Activated CD8-positive, alpha-beta T cell treated with anti-CD3 and anti-CD28 coated beads, Interleukin-2, amount 10 ng/mL, durations not matched to agents 7 days and 5 days (primary cell): ENCODE measurements at regions not wholly inside any gene's neighbourhood (a gene's known extent, or its start where the extent isn't known, plus 50 kb on each side); places are given as distances from the start of the nearest gene placed in this dataset.
"Not testable (repeated sequence)": the region's sequence is repeated elsewhere in the genome, so short reads cannot be mapped to it uniquely, and the experiment has no call there.

Experiments used
- ATAC-seq: fragments of 150-1000 bp; cut with Tn5 transposase; one replicate; pipeline ENCODE4 v1.10.0; 2021; ENCODE audit warnings: moderate library complexity
- CTCF ChIA-PET: fragments of 350-600 bp; sonication (Branson Sonifier 250); formaldehyde crosslinking; loops from one replicate; lab custom pipeline; 2021; ENCODE audit warnings: antibody characterized with exemption; lab: Charles Lee
- POLR2A ChIA-PET: fragments of 350-600 bp; sonication (Branson Sonifier 250); formaldehyde crosslinking; loops from one replicate; lab custom pipeline; 2021; ENCODE audit warnings: antibody characterized with exemption; lab: Charles Lee
- DNase-seq: peaks from one replicate; pipeline ENCODE4 v3.0.0-alpha.2; 2020
- H3K27ac Mint-ChIP-seq: one replicate; pipeline ENCODE4 v1.8.0; 2021; ENCODE audit warnings: mild to moderate bottlenecking, mixed read lengths
- H3K27me3 Mint-ChIP-seq: one replicate; pipeline ENCODE4 v1.8.0; 2021; ENCODE audit warnings: low read depth, mixed read lengths
- H3K36me3 Mint-ChIP-seq: one replicate; pipeline ENCODE4 v1.8.0; 2021; ENCODE audit warnings: low read depth, mixed read lengths
- H3K4me1 Mint-ChIP-seq: one replicate; pipeline ENCODE4 v1.8.0; 2021; ENCODE audit warnings: low read depth, mixed read lengths
- H3K4me3 Mint-ChIP-seq: one replicate; pipeline ENCODE4 v1.8.0; 2021; ENCODE audit warnings: mild to moderate bottlenecking, mixed read lengths
- H3K9me3 Mint-ChIP-seq: one replicate; pipeline ENCODE4 v1.8.0; 2022; ENCODE audit warnings: mixed read lengths; ENCODE audit not compliant: insufficient read depth

DNA sequence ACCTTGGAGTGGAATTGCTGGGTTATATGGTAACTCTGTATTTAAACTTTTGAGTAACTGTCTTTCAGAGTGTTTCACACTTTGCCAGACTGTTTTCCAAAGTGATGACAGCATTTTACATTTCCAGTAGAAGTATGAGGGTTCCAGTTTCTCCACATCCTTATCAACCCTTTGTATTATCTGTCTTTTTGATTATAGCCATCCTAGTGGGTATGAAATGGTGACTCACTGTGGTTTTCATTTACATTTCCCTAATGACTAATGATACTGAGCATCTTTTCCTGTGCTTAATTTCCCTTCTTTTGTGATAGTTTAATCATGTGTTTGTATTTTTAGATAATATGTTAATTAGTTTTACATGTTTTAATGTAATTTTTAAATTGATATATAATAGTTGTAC lies 138.1 kb upstream of the DAZL start:
- Mint-ChIP-seq H3K27me3 (no peaks in the 10 kb centered on the region), H3K9me3 (peaks cover 7% of the 10 kb centered on the region), H3K36me3 (no peaks in the 10 kb centered on the region), H3K27ac (no peak overlapping the region), H3K4me3 (no peak overlapping the region), H3K4me1 (no peaks in the 10 kb centered on the region)
- ATAC-seq (no peak), DNase-seq (no peak)
- ChIA-PET CTCF (no interaction called here), POLR2A (no interaction called here)

DNA sequence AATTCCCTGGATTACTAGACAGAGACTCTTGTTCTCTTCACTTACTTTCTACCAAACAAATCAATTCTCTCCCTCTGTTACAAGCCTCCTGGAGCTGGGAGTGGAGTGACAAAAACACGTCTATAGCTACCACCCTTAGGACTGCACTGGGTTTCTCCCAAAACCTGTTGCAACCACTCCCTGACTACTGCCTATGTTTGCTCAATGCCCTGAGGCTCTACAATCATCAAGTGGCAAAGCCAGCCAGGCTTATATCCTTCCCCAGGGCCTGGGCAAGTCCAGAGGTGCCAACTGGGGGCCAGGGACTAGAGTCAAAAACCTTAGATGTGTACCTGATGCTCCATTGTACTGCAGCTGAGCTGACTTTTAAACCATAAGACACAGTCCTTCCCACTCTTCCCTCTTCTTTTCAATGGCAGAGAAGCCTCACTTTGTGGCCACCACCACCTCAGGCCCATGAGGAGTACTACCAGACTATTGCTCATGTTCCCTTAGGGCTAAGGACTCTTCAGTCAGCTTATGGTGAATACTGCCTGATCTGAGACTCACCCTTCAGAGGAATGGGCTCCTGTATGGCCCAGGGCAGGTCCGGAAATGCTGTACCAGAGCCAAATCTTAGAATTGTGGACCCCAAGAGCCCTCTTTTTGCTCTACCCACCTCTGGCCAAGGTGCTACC lies 125.4 kb upstream of the PLCL2 start:
- ChIA-PET CTCF (no interaction called here), POLR2A (no interaction called here)
- no peak for DNase-seq
- Mint-ChIP-seq H3K27me3 (peaks cover 2% of the 10 kb centered on the region), H3K36me3 (no peaks in the 10 kb centered on the region), H3K9me3 (no peaks in the 10 kb centered on the region), H3K27ac (no peak overlapping the region), H3K4me1 (peaks cover 4% of the 10 kb centered on the region), H3K4me3 (no peak overlapping the region)
- ATAC-seq, result no peak

DNA sequence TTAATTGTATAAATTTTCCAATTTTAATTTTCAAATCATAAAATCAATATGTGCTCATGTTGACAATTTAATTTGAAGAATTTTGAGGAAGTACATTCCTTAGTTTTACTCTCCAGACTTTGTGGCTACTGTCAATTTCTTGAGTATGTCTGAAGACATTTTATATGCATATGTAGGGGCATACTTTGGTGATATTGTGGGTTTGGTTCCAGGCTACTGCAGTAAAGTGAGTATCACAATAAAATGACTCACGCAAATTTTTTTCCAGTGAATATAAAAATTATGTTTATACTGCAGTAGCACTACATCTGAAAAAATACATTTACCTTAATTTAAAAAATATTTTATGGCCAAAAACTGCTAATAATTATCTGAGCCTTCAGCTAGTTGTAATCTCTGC lies 123.2 kb upstream of the PLCL2 start:
- Mint-ChIP-seq H3K4me3 (no peak overlapping the region), H3K4me1 (peaks cover 4% of the 10 kb centered on the region), H3K27ac (no peak overlapping the region), H3K27me3 (no peaks in the 10 kb centered on the region), H3K9me3 (no peaks in the 10 kb centered on the region), H3K36me3 (no peaks in the 10 kb centered on the region)
- ChIA-PET CTCF (no interaction called here), POLR2A (no interaction called here)
- no peak for DNase-seq
- ATAC-seq, result no peak

GRCh38 chr3:16765661-16766060 lies 119.1 kb upstream of the PLCL2 start:
- no peak for ATAC-seq
- ChIA-PET POLR2A (no interaction called here), CTCF (no interaction called here)
- H3K4me3 Mint-ChIP-seq, result no peak overlapping the region
- no peaks in the 10 kb centered on the region for H3K36me3 Mint-ChIP-seq
- no peak overlapping the region for H3K27ac Mint-ChIP-seq
- H3K27me3 Mint-ChIP-seq, result no peaks in the 10 kb centered on the region
- no peaks in the 10 kb centered on the region for H3K4me1 Mint-ChIP-seq
- DNase-seq, result no peak
- no peaks in the 10 kb centered on the region for H3K9me3 Mint-ChIP-seq

- Mint-ChIP-seq H3K27ac (no peak overlapping the region), H3K4me3 (no peak overlapping the region), H3K4me1 (no peaks in the 10 kb centered on the region), H3K36me3 (no peaks in the 10 kb centered on the region), H3K9me3 (no peaks in the 10 kb centered on the region), H3K27me3 (no peaks in the 10 kb centered on the region)
- ChIA-PET POLR2A (no interaction called here), CTCF (no interaction called here)
- DNase-seq (no peak), ATAC-seq (no peak)
These were observed 117.7 kb upstream of the PLCL2 start for GRCh38 chr3:16767006-16767405.

DNA sequence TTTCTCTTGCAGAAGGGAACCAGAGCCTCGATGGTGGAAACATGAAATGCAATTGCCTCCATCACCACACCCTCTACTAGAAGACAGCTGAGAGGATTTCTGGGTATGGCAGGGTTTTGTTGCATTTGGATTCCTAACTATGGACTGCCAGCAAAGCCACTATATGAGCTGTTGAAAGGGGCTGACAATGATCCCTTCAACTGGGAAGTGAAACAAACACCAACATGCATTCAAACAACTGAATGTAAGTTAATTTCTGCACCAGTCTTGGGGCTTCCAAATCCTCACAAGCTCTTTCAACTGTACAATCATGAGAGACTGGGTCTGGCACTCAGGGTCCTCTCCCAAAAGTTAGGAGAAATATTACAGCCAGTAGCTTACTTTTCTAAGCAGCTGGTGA lies 116.7 kb upstream of the PLCL2 start:
- Mint-ChIP-seq H3K9me3 (no peaks in the 10 kb centered on the region), H3K27ac (no peak overlapping the region), H3K4me1 (peaks cover 7% of the 10 kb centered on the region), H3K36me3 (no peaks in the 10 kb centered on the region), H3K27me3 (no peaks in the 10 kb centered on the region), H3K4me3 (no peak overlapping the region)
- ChIA-PET POLR2A (no interaction called here), CTCF (no interaction called here)
- DNase-seq, result no peak
- no peak for ATAC-seq

DNA sequence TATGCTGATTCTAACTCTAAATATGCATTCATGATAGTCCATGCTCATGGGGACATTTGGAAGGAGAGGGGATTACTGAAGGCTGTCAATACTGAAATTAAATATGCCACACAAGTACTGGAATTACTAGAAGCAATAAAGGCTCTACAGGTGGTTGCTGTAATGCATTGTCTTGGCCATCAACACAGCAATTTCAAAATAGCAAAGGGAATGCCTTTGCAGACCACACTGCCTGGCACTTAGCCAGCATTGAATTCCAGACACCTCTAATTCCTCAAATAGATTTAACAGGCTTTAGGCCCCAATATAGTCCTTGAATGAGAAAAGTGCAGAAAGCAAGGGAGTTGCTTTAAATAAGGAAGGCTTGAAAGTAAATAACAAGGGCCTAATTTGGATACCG lies 115.8 kb upstream of the PLCL2 start:
- H3K9me3 Mint-ChIP-seq, result no peaks in the 10 kb centered on the region

DNA sequence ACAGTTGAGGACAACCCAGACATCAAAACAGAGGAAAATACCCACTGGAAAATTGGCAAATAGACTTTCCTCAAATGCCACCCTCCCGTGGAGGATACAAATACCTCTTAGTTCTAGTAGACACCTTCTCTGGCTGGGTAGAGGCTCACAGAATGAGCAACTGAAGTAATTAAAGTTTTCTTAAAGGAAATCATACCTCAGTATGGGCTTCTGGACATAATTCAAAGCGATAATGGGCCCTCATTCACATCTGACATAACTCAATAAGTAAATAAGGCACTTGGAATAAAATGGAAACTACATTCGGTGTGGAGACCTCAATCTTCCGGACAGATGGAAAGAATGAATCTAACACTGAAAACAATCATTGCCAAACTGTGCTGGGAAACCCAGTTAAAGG lies 115.2 kb upstream of the PLCL2 start:
- POLR2A ChIA-PET, result no interaction called here

More for the DNA sequence above, 115.8 kb upstream of the PLCL2 start:
- H3K27ac Mint-ChIP-seq, result no peak overlapping the region
- no peaks in the 10 kb centered on the region for H3K36me3 Mint-ChIP-seq
- ChIA-PET POLR2A (no interaction called here), CTCF (no interaction called here)
- no peaks in the 10 kb centered on the region for H3K27me3 Mint-ChIP-seq
- no peak overlapping the region for H3K4me3 Mint-ChIP-seq
- DNase-seq, result no peak
- H3K4me1 Mint-ChIP-seq, result peaks cover 7% of the 10 kb centered on the region
- no peak for ATAC-seq

DNA sequence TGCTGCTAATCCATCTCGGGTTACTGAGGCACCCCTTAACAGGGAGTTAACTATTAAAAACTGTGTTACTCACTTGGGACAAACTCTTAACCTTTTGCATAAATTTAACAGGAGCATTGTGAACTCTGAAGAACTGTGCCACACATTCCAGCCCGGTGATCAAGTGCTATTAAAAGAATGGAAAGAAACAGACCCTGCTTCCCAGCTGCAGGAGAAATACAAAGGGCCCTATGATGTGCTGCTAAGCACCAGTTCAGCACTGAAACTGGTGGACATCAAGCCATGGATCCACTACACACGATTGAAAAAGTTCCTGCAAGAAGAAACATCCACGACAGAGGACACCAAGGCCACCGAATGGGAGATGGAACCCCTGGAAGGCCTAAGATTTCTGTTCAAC lies 114.7 kb upstream of the PLCL2 start:
- no peak for DNase-seq
- no peak overlapping the region for H3K4me3 Mint-ChIP-seq
- peaks cover 12% of the 10 kb centered on the region for H3K4me1 Mint-ChIP-seq
- no peak overlapping the region for H3K27ac Mint-ChIP-seq
- no peaks in the 10 kb centered on the region for H3K9me3 Mint-ChIP-seq
- ChIA-PET CTCF (no interaction called here), POLR2A (no interaction called here)
- ATAC-seq, result no peak
- H3K27me3 Mint-ChIP-seq, result no peaks in the 10 kb centered on the region
- no peaks in the 10 kb centered on the region for H3K36me3 Mint-ChIP-seq

More for the DNA sequence above, 115.2 kb upstream of the PLCL2 start:
- peaks cover 10% of the 10 kb centered on the region for H3K4me1 Mint-ChIP-seq
- ATAC-seq (no peak), DNase-seq (no peak)
- H3K4me3 Mint-ChIP-seq, result no peak overlapping the region
- no peaks in the 10 kb centered on the region for H3K36me3 Mint-ChIP-seq
- no peaks in the 10 kb centered on the region for H3K27me3 Mint-ChIP-seq
- no peaks in the 10 kb centered on the region for H3K9me3 Mint-ChIP-seq
- CTCF ChIA-PET, result no interaction called here
- no peak overlapping the region for H3K27ac Mint-ChIP-seq

DNA sequence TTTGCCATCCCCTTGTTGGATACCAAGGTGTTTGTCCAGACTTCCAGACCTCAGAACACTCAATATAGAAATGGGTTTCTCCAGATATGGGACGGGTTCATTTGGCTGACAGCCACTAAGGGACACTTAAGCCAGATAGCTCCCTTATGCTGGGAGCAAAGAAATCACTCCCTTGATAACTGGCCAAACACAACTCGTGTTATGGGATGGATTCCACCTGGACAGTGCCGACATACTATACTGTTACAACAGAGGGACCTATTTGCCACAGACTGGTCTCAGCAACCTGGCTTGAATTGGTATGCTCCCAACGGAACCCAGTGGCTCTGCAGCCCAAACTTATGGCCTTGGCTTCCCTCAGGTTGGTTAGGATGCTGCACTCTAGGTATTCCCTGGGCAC lies 114.0 kb upstream of the PLCL2 start:
- H3K36me3 Mint-ChIP-seq, result no peaks in the 10 kb centered on the region
- peaks cover 12% of the 10 kb centered on the region for H3K4me1 Mint-ChIP-seq
- ChIA-PET CTCF (no interaction called here), POLR2A (no interaction called here)
- H3K27ac Mint-ChIP-seq, result no peak overlapping the region
- no peak overlapping the region for H3K4me3 Mint-ChIP-seq
- H3K9me3 Mint-ChIP-seq, result no peaks in the 10 kb centered on the region
- H3K27me3 Mint-ChIP-seq, result no peaks in the 10 kb centered on the region
- no peak for DNase-seq
- ATAC-seq, result no peak

- CTCF ChIA-PET, POLR2A ChIA-PET, DNase-seq, H3K27me3 Mint-ChIP-seq, ATAC-seq, H3K4me3 Mint-ChIP-seq, H3K36me3 Mint-ChIP-seq, H3K9me3 Mint-ChIP-seq, H3K27ac Mint-ChIP-seq: not testable (repeated sequence)
- peaks cover 12% of the 10 kb centered on the region for H3K4me1 Mint-ChIP-seq
These were observed 111.2 kb upstream of the PLCL2 start for GRCh38 chr3:16773594-16773993.

DNA sequence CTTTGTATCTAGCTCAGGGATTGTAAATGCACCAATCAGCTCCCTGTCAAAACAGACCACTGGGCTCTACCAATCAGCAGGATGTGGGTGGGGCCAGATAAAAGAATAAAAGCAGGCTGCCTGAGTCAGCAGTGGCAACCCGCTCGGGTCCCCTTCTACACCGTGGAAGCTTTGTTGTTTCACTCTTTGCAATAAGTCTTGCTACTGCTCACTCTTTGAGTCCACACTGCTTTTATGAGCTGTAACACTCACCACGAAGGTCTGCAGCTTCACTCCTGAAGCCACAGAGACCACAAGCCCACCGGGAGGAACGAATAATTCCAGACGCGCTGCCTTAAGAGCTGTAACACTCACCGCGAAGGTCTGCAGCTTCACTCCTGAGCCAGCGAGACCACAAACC lies 110.2 kb upstream of the PLCL2 start:
- ATAC-seq, H3K4me3 Mint-ChIP-seq, H3K27ac Mint-ChIP-seq, CTCF ChIA-PET, H3K27me3 Mint-ChIP-seq, DNase-seq, H3K36me3 Mint-ChIP-seq, H3K9me3 Mint-ChIP-seq: not testable (repeated sequence)
- H3K4me1 Mint-ChIP-seq, result peaks cover 12% of the 10 kb centered on the region
- POLR2A ChIA-PET, result interaction anchor here (0.6 kb wide), 1 partner anchor 73 kb away, joined by 3 read pairs; no protein-coding TSS in a partner anchor

DNA sequence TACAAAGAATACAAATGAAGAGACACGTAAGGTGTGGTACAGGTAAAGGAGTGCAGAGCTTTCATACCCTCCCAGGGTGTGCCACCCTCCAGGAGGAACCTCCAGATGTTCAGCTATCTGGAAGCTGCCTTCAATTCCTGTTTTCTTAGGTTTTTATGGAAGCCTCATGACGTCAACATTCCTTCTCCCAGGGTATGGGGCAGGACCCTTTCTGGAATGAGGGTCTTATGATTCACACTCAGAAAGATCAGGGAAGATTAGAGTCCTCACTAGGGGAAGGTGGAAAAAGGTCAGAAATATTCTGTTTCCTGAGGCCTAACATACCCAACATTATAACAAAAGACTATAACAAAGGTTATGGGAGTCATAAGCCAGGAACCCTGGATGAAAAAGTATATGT lies 99.8 kb upstream of the PLCL2 start:
- Mint-ChIP-seq H3K27me3 (peaks cover 2% of the 10 kb centered on the region), H3K9me3 (no peaks in the 10 kb centered on the region), H3K4me1 (no peaks in the 10 kb centered on the region), H3K36me3 (no peaks in the 10 kb centered on the region), H3K27ac (no peak overlapping the region), H3K4me3 (no peak overlapping the region)
- POLR2A ChIA-PET, result no interaction called here
- CTCF ChIA-PET, result no interaction called here
- no peak for DNase-seq
- no peak for ATAC-seq
